Hepatocyte (in vitro differentiated cells): ENCODE measurements at regions not wholly inside any gene's neighbourhood (a gene's known extent, or its start where the extent isn't known, plus 50 kb on each side); places are given as distances from the start of the nearest gene placed in this dataset.

Source experiments
- DNase-seq: peaks from one replicate; pipeline ENCODE4 v3.0.0-alpha.2; 2016; ENCODE audit warnings: low spot score
- H2AFZ ChIP-seq: fragments of 200-600 bp; sonication (generic); 2 replicates; pipeline ENCODE4 v1.6.0; 2016; ENCODE audit warnings: antibody characterized with exemption, mild to moderate bottlenecking
- H3K27ac ChIP-seq: fragments of 200-600 bp; sonication (generic); 2 replicates; pipeline ENCODE4 v1.5.1; 2016; ENCODE audit warnings: mild to moderate bottlenecking
- H3K27me3 ChIP-seq: fragments of 200-600 bp; sonication (generic); 2 replicates; pipeline ENCODE4 v1.6.1; 2016
- H3K36me3 ChIP-seq: fragments of 200-600 bp; sonication (generic); replicated peaks from 2 replicates; pipeline ENCODE4 v1.5.1; 2016; ENCODE audit warnings: low read depth; ENCODE audit not compliant: insufficient read depth
- H3K4me1 ChIP-seq: fragments of 200-600 bp; sonication (generic); 2 replicates; pipeline ENCODE4 v1.5.1; 2016; ENCODE audit warnings: mild to moderate bottlenecking, moderate library complexity; ENCODE audit not compliant: insufficient read depth
- H3K4me2 ChIP-seq: fragments of 200-600 bp; sonication (generic); 2 replicates; pipeline ENCODE4 v1.6.0; 2016
- H3K4me3 ChIP-seq: fragments of 200-600 bp; sonication (generic); 2 replicates; pipeline ENCODE4 v1.5.1; 2016; ENCODE audit warnings: mild to moderate bottlenecking
- H3K79me2 ChIP-seq: fragments of 200-600 bp; sonication (generic); 2 replicates; pipeline ENCODE4 v1.6.0; 2017; ENCODE audit warnings: mild to moderate bottlenecking
- H3K9me2 ChIP-seq: fragments of 200-600 bp; sonication (generic); replicated peaks from 2 replicates; pipeline ENCODE4 v1.6.0; 2017; ENCODE audit warnings: mild to moderate bottlenecking; ENCODE audit not compliant: insufficient read depth
- H3K9me3 ChIP-seq: fragments of 200-600 bp; sonication (generic); 2 replicates; pipeline ENCODE4 v1.5.1; 2016; ENCODE audit warnings: low read depth, mild to moderate bottlenecking
- H4K20me1 ChIP-seq: fragments of 200-600 bp; sonication (generic); 2 replicates; pipeline ENCODE4 v1.6.0; 2016; ENCODE audit warnings: mild to moderate bottlenecking; ENCODE audit not compliant: insufficient read depth, poor library complexity, severe bottlenecking
- CTCF ChIP-seq: fragments of 200-600 bp; sonication (generic); IDR thresholded peaks from 2 replicates; pipeline ENCODE4 v1.5.1; 2016; ENCODE audit warnings: antibody characterized with exemption, mild to moderate bottlenecking; ENCODE audit not compliant: poor library complexity
- EZH2 ChIP-seq: fragments of 200-600 bp; sonication (generic); IDR thresholded peaks from 2 replicates; pipeline ENCODE4 v1.6.1; 2016; ENCODE audit warnings: antibody characterized with exemption, mild to moderate bottlenecking, borderline replicate concordance
- EZH2phosphoT487 ChIP-seq: fragments of 200-600 bp; sonication (generic); IDR thresholded peaks from one replicate; pipeline ENCODE4 v1.6.1; 2018; ENCODE audit warnings: antibody characterized with exemption, mild to moderate bottlenecking, low read depth, moderate library complexity; ENCODE audit not compliant: unreplicated experiment, severe bottlenecking
- WGBS: methylation state at CpG from one replicate; pipeline ENCODE4 v1.1.6; 2016; ENCODE audit warnings: low lambda C conversion rate; ENCODE audit errors: missing lambda C conversion rate; 5-methylcytosine and 5-hydroxymethylcytosine counted together

GRCh38 chr14:22465201-22465840, 123.7 kb downstream of the DAD1 start:
- Histone ChIP-seq H3K27ac (no peak overlapping the region), H3K9me3 (no peaks in the 10 kb centered on the region), H3K4me1 (no peaks in the 10 kb centered on the region), H3K79me2 (no peaks in the 10 kb centered on the region), H4K20me1 (no peaks in the 10 kb centered on the region), H3K36me3 (no peaks in the 10 kb centered on the region), H3K4me2 (no peak overlapping the region), H3K4me3 (no peak overlapping the region), H3K9me2 (no peaks in the 10 kb centered on the region), H2AFZ (no peak overlapping the region), H3K27me3 (no peaks in the 10 kb centered on the region)
- WGBS, result 96% methylated on average over 2 of the region's 2 CpGs
- DNase-seq, result no peak
- TF ChIP-seq CTCF (no peak), EZH2 (no peak), EZH2phosphoT487 (no peak)

GRCh38 chr14:22464422-22465142, 124.4 kb downstream of the DAD1 start:
- no peak overlapping the region for H3K27ac ChIP-seq
- no peak overlapping the region for H3K4me2 ChIP-seq
- no peaks in the 10 kb centered on the region for H3K36me3 ChIP-seq
- no peak for DNase-seq
- no peaks in the 10 kb centered on the region for H4K20me1 ChIP-seq
- no peak overlapping the region for H3K4me3 ChIP-seq
- no peak overlapping the region for H2AFZ ChIP-seq
- H3K4me1 ChIP-seq, result no peaks in the 10 kb centered on the region
- H3K79me2 ChIP-seq, result no peaks in the 10 kb centered on the region
- no peaks in the 10 kb centered on the region for H3K9me2 ChIP-seq
- H3K27me3 ChIP-seq, result no peaks in the 10 kb centered on the region
- WGBS, result 82% methylated on average over 4 of the region's 4 CpGs
- TF ChIP-seq CTCF, result no peak
- no peaks in the 10 kb centered on the region for H3K9me3 ChIP-seq

GRCh38 chr14:22463763-22464173, 125.3 kb downstream of the DAD1 start:
- H3K36me3 ChIP-seq, result no peaks in the 10 kb centered on the region
- TF ChIP-seq EZH2phosphoT487 (no peak), CTCF (no peak), EZH2 (no peak)
- no peaks in the 10 kb centered on the region for H3K79me2 ChIP-seq
- no peak for DNase-seq
- no peak overlapping the region for H3K4me2 ChIP-seq
- no peaks in the 10 kb centered on the region for H3K9me3 ChIP-seq
- 76% methylated on average over 4 of the region's 4 CpGs for WGBS
- no peak overlapping the region for H2AFZ ChIP-seq
- no peak overlapping the region for H3K4me3 ChIP-seq
- H3K4me1 ChIP-seq, result no peaks in the 10 kb centered on the region
- H3K27me3 ChIP-seq, result peaks cover under 1% of the 10 kb centered on the region
- H3K9me2 ChIP-seq, result no peaks in the 10 kb centered on the region
- H4K20me1 ChIP-seq, result no peaks in the 10 kb centered on the region
- no peak overlapping the region for H3K27ac ChIP-seq
